Skin epidermis (tissue), 12 donors: ENCODE measurements at regions not wholly inside any gene's neighbourhood (a gene's known extent, or its start where the extent isn't known, plus 50 kb on each side); places are given as distances from the start of the nearest gene placed in this dataset.
A peak's percentile ranks its signal among the peaks of the same experiment; 100 is the strongest.

Source experiments
- H3K27ac ChIP-seq, 21 experiments: fragments of 200-600 bp; sonication (generic) in 11 of 21; one replicate each; pipeline ENCODE4 v1.5.0; 2020; ENCODE audit warnings: mild to moderate bottlenecking in 3 of 21, inconsistent platforms in 2 of 21, moderate library complexity in 2 of 21
- H3K4me3 ChIP-seq, 7 experiments: fragments of 200-600 bp; sonication (generic) in 2 of 7; one replicate each; pipeline ENCODE4 v1.5.0; 2020; ENCODE audit warnings: inconsistent platforms in 2 of 7, mild to moderate bottlenecking in 2 of 7, moderate library complexity in 1 of 7

GRCh38 chr1:2962541-2962940 is 58.7 kb upstream of the ACTRT2 start:
- H3K4me3 ChIP-seq, result no peak overlapping the region

GRCh38 chr1:2962946-2963345 is 58.3 kb upstream of the ACTRT2 start:
- no peak overlapping the region for H3K4me3 ChIP-seq
- H3K27ac ChIP-seq, result no peak overlapping the region

More at GRCh38 chr1:2962541-2962940, 58.7 kb upstream of the ACTRT2 start:
- H3K27ac ChIP-seq, result no peak overlapping the region

GRCh38 chr1:2965676-2966075 is 55.6 kb upstream of the ACTRT2 start:
- no peak overlapping the region for H3K4me3 ChIP-seq
- H3K27ac ChIP-seq, result no peak overlapping the region

GRCh38 chr1:2966449-2967328 is 54.6 kb upstream of the ACTRT2 start:
- Histone ChIP-seq H3K27ac (no peak overlapping the region), H3K4me3 (no peak overlapping the region)

- no peak overlapping the region for H3K4me3 ChIP-seq
- no peak overlapping the region for H3K27ac ChIP-seq
Observed at GRCh38 chr1:2967329-2967725, 53.9 kb upstream of the ACTRT2 start.

GRCh38 chr1:2967881-2968280 is 53.4 kb upstream of the ACTRT2 start:
- no peak overlapping the region for H3K27ac ChIP-seq
- H3K4me3 ChIP-seq, result no peak overlapping the region

- H3K27ac ChIP-seq, result peak overlapping the region in 1 of 21 experiments; percentile 52
- no peak overlapping the region for H3K4me3 ChIP-seq
Observed at GRCh38 chr1:2968471-2968881, 52.8 kb upstream of the ACTRT2 start.

- H3K4me3 ChIP-seq, result no peak overlapping the region
- H3K27ac ChIP-seq, result peak overlapping the region in 2 of 21 experiments; percentile 29 to 52
Observed at GRCh38 chr1:2969011-2969844, 52.0 kb upstream of the ACTRT2 start.

GRCh38 chr1:2969845-2970291 is 51.4 kb upstream of the ACTRT2 start:
- Histone ChIP-seq H3K27ac (no peak overlapping the region), H3K4me3 (no peak overlapping the region)

- H3K4me3 ChIP-seq, result no peak overlapping the region
- H3K27ac ChIP-seq, result no peak overlapping the region
Observed at GRCh38 chr1:2970311-2971071, 50.8 kb upstream of the ACTRT2 start.

- no peak overlapping the region for H3K4me3 ChIP-seq
- no peak overlapping the region for H3K27ac ChIP-seq
Observed at GRCh38 chr1:2971101-2971501, 50.2 kb upstream of the ACTRT2 start.
